Activated CD8-positive, alpha-beta T cell treated with anti-CD3 and anti-CD28 coated beads for 36 hours (primary cell): ENCODE measurements at regions not wholly inside any gene's neighbourhood (a gene's known extent, or its start where the extent isn't known, plus 50 kb on each side); places are given as distances from the start of the nearest gene placed in this dataset.

Experiments
- ATAC-seq: fragments of 200-7000 bp; cut with Tn5 transposase; one replicate; pipeline ENCODE4 v1.10.0; 2021; ENCODE audit warnings: mild to moderate bottlenecking, moderate library complexity
- CTCF ChIA-PET: fragments of 350-600 bp; sonication (Branson Sonifier 250); formaldehyde crosslinking; loops from one replicate; lab custom pipeline; 2021; ENCODE audit warnings: antibody characterized with exemption; lab: Charles Lee
- POLR2A ChIA-PET: fragments of 350-600 bp; sonication (Branson Sonifier 250); formaldehyde crosslinking; loops from one replicate; lab custom pipeline; 2021; ENCODE audit warnings: antibody characterized with exemption; lab: Charles Lee
- DNase-seq: peaks from one replicate; pipeline ENCODE4 v3.0.0-alpha.2; 2020
- H3K27ac Mint-ChIP-seq: one replicate; pipeline ENCODE4 v1.8.0; 2021; ENCODE audit warnings: mild to moderate bottlenecking, mixed read lengths
- H3K27me3 Mint-ChIP-seq: one replicate; pipeline ENCODE4 v1.8.0; 2021; ENCODE audit warnings: mixed read lengths
- H3K36me3 Mint-ChIP-seq: one replicate; pipeline ENCODE4 v1.8.0; 2021; ENCODE audit warnings: low read depth, mixed read lengths
- H3K4me1 Mint-ChIP-seq: one replicate; pipeline ENCODE4 v1.8.0; 2021; ENCODE audit warnings: low read depth, mixed read lengths
- H3K4me3 Mint-ChIP-seq: one replicate; pipeline ENCODE4 v1.8.0; 2021; ENCODE audit warnings: mild to moderate bottlenecking, moderate library complexity, mixed read lengths
- H3K9me3 Mint-ChIP-seq: one replicate; pipeline ENCODE4 v1.8.0; 2021; ENCODE audit warnings: mixed read lengths
- intact Hi-C: fragments of 100-400 bp; cut with micrococcal nuclease; formaldehyde crosslinking; loops from one replicate; pipeline ENCODE4 v1.10.0; 2022
- TF ChIP-seq, protein P1 (sequence below): fragments of 200-600 bp; IDR thresholded peaks from one replicate; pipeline ENCODE4 v1.8.0; 2022; ENCODE audit warnings: antibody characterized with exemption, mild to moderate bottlenecking

DNA sequence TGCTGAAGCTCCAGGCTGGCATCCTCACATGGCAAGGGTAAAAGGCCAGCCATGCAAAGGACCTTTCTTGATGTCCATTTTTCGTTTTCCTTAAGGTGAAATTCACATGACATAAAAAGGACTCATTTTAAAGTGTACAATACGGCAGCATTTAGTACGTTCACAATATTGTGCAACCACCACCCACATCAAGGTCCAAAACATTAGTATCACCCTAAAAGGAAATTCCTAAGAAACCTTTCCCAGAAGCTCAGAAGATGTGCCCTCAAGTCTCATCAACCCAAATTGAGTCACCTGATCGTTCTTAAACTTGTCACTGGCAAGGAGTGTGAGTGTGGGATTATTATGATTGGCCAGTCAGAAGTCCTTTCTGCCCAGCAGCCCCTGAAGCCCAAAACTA lies 250.1 kb downstream of the TLE3 start:
- Mint-ChIP-seq H3K9me3 (no peaks in the 10 kb centered on the region), H3K27ac (no peak overlapping the region), H3K4me1 (no peaks in the 10 kb centered on the region), H3K4me3 (no peak overlapping the region), H3K27me3 (peaks cover 3% of the 10 kb centered on the region), H3K36me3 (no peaks in the 10 kb centered on the region)
- TF ChIP-seq, protein P1, sequence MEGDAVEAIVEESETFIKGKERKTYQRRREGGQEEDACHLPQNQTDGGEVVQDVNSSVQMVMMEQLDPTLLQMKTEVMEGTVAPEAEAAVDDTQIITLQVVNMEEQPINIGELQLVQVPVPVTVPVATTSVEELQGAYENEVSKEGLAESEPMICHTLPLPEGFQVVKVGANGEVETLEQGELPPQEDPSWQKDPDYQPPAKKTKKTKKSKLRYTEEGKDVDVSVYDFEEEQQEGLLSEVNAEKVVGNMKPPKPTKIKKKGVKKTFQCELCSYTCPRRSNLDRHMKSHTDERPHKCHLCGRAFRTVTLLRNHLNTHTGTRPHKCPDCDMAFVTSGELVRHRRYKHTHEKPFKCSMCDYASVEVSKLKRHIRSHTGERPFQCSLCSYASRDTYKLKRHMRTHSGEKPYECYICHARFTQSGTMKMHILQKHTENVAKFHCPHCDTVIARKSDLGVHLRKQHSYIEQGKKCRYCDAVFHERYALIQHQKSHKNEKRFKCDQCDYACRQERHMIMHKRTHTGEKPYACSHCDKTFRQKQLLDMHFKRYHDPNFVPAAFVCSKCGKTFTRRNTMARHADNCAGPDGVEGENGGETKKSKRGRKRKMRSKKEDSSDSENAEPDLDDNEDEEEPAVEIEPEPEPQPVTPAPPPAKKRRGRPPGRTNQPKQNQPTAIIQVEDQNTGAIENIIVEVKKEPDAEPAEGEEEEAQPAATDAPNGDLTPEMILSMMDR, result no peak
- ChIA-PET CTCF (no interaction called here), POLR2A (no interaction called here)
- DNase-seq (no peak), ATAC-seq (no peak)
- intact Hi-C loops, result no loop called here

DNA sequence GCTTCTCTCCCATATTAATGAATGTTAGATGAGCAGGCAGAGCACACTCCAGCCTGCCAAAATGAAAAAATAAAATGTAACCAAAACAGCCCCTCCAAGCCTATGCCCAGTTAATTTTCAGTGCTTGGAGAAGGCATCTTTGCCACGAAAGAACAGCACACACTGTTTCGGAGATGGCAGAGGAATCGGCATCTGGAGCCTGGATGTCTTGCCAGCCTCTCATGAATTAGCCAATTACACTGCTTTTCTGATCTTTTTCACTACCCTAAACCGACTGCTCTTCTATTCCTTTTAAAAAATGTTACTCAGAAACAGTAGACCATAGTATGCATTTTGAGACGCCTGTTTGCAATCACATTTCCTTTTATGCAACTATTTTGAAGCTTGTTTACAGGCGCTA lies 249.6 kb downstream of the TLE3 start:
- Mint-ChIP-seq H3K9me3 (no peaks in the 10 kb centered on the region), H3K36me3 (no peaks in the 10 kb centered on the region), H3K4me3 (no peak overlapping the region), H3K27me3 (peaks cover 3% of the 10 kb centered on the region), H3K4me1 (no peaks in the 10 kb centered on the region), H3K27ac (no peak overlapping the region)
- ChIA-PET CTCF (no interaction called here), POLR2A (no interaction called here)
- no peak for DNase-seq
- no peak for ATAC-seq
- TF ChIP-seq, protein P1, result no peak
- intact Hi-C loops, result no loop called here

DNA sequence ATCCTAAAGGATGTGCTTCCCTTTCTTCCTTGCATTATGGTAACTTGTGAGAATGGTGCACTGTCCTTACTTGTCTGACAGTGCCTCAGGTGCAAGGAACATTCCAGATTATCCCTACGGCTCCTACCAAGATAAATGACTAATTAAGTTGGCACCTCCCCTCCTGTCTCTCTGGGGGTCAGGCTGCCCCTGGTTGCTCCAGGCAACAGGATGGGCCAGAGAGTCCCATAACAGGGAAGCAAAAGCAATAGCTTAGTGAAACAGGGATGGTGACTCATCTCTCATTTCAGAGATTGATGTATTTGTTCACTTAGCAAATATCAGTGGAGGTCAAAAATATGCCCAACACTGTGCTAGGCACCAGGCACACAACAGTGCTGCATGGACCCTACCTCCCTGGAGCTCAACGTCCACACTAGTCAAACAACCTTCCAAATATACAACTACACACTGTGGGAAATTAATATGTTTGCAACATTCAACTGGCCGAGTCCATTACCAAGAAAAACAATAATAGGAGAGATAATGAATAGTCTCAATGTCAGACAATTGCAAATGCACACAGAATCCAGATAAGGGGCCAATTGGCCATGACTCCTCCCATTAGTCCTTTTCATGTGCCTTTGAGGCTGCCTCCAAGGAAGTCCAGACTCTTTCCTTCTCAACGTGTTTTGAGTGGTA lies 249.0 kb downstream of the TLE3 start:
- Mint-ChIP-seq H3K27ac (no peak overlapping the region), H3K36me3 (no peaks in the 10 kb centered on the region), H3K9me3 (no peaks in the 10 kb centered on the region), H3K4me1 (no peaks in the 10 kb centered on the region), H3K27me3 (peaks cover 3% of the 10 kb centered on the region), H3K4me3 (no peak overlapping the region)
- ATAC-seq (peak; percentile 24), DNase-seq (no peak)
- CTCF ChIA-PET, result no interaction called here
- intact Hi-C loops, result no loop called here
- TF ChIP-seq, protein P1, result no peak
- POLR2A ChIA-PET, result no interaction called here

DNA sequence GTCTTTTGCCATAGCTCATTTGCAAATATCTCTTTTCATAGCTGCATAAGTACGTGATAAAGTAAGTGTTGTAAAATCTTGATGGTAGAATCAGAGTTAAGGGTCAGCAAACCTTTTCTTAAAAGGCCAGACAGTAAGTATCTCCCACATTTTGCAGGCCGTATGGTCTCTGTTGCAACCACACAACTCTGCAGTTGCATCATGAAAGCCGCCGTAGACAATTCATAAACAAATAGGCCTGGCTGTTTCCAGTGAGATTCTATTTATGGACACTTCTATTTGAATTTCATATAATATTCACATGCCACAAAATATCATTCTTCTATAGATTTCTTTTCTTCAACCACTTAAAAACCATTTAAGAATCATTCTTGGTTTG lies 248.5 kb downstream of the TLE3 start:
- intact Hi-C loops, result no loop called here
- POLR2A ChIA-PET, result no interaction called here
- CTCF ChIA-PET, result no interaction called here
- Mint-ChIP-seq H3K9me3 (no peaks in the 10 kb centered on the region), H3K27me3 (peaks cover 2% of the 10 kb centered on the region), H3K36me3 (no peaks in the 10 kb centered on the region), H3K4me1 (no peaks in the 10 kb centered on the region), H3K4me3 (no peak overlapping the region), H3K27ac (no peak overlapping the region)
- ATAC-seq, result no peak
- TF ChIP-seq, protein P1, result no peak
- DNase-seq, result no peak

DNA sequence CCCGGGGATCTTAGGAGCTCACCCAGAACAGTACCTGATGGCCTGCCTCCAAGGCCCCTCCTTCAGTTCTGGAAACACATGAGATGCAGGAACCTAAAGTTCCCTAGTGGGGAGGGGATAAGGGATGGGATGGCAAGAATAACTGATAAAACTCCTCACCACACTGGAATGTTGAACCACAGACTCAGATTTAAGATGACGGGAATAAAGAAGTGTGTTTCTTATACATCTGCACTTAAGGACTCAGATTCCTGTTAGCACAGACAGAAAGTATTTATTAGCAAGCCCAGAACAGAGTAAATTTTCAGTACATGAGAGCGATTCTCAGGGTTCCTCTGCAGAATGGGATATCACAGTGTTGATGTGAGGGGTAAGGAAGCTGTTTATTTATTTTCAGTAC lies 245.2 kb downstream of the TLE3 start:
- Mint-ChIP-seq H3K4me3 (no peak overlapping the region), H3K27ac (no peak overlapping the region), H3K36me3 (no peaks in the 10 kb centered on the region), H3K9me3 (no peaks in the 10 kb centered on the region), H3K27me3 (peaks cover under 1% of the 10 kb centered on the region), H3K4me1 (peaks cover 5% of the 10 kb centered on the region)
- TF ChIP-seq, protein P1, result no peak
- ATAC-seq, result no peak
- ChIA-PET CTCF (no interaction called here), POLR2A (no interaction called here)
- DNase-seq, result no peak
- intact Hi-C loops, result no loop called here
